OCI-LY3 (cell line): ENCODE measurements at regions not wholly inside any gene's neighbourhood (a gene's known extent, or its start where the extent isn't known, plus 50 kb on each side); places are given as distances from the start of the nearest gene placed in this dataset.

ENCODE experiments used
- H2AFZ ChIP-seq: fragments of 200-600, 300-600 bp; shearing (Covaris generic); 2 replicates; pipeline ENCODE4 v1.6.0; 2014; ENCODE audit warnings: antibody characterized with exemption, low read depth, low read length
- H3K27ac ChIP-seq: fragments of 200-600, 300-600 bp; sonication (generic); 2 replicates; pipeline ENCODE4 v1.5.1; 2014; ENCODE audit warnings: mild to moderate bottlenecking, low read length, moderate library complexity, mixed read lengths
- H3K27me3 ChIP-seq: fragments of 200-600, 300-600 bp; sonication (generic); 2 replicates; pipeline ENCODE4 v1.6.1; 2014; ENCODE audit warnings: low read depth, low read length, mixed read lengths
- H3K36me3 ChIP-seq: fragments of 200-600, 300-600 bp; sonication (generic); replicated peaks from 2 replicates; pipeline ENCODE3; 2014; ENCODE audit warnings: low read depth, low read length, mixed read lengths
- H3K4me1 ChIP-seq: fragments of 300-600, 200-600 bp; sonication (generic); 2 replicates; pipeline ENCODE4 v1.6.1; 2014; ENCODE audit warnings: low read length, mixed read lengths
- H3K4me2 ChIP-seq: fragments of 200-600, 300-600 bp; sonication (generic); 2 replicates; pipeline ENCODE4 v1.6.1; 2014; ENCODE audit warnings: low read length, mixed read lengths
- H3K4me3 ChIP-seq: fragments of 300-600, 200-600 bp; sonication (generic); 2 replicates; pipeline ENCODE4 v1.5.1; 2014; ENCODE audit warnings: antibody characterized with exemption, mild to moderate bottlenecking, low read length, moderate library complexity
- H3K79me2 ChIP-seq: fragments of 300-600, 200-600 bp; shearing (Covaris generic); 2 replicates; pipeline ENCODE4 v1.6.1; 2014; ENCODE audit warnings: mild to moderate bottlenecking, low read length, mixed read lengths
- H3K9ac ChIP-seq: fragments of 300-600, 200-600 bp; shearing (Covaris generic); 2 replicates; pipeline ENCODE4 v1.6.0; 2014; ENCODE audit warnings: mild to moderate bottlenecking, low read length, moderate library complexity
- H3K9me3 ChIP-seq: fragments of 200-600, 300-600 bp; shearing (Covaris generic); 2 replicates; pipeline ENCODE4 v1.6.1; 2014; ENCODE audit warnings: low read length, mixed read lengths; ENCODE audit not compliant: insufficient read depth
- H4K20me1 ChIP-seq: fragments of 200-600, 300-600 bp; sonication (generic); 2 replicates; pipeline ENCODE4 v1.6.1; 2016; ENCODE audit warnings: low read length, mixed read lengths; ENCODE audit not compliant: insufficient read depth
- CTCF ChIP-seq: fragments of 200-600, 300-600 bp; sonication (generic); IDR thresholded peaks from 2 replicates; pipeline ENCODE4 v1.5.1; 2014; ENCODE audit warnings: antibody characterized with exemption, low read length, low read depth
- EZH2phosphoT487 ChIP-seq: fragments of 200-600 bp; shearing (Covaris generic); IDR thresholded peaks from 2 replicates; pipeline ENCODE4 v1.6.1; 2018; ENCODE audit warnings: antibody characterized with exemption, mixed run types, low read depth

GRCh38 chr2:49241501-49241900 lies 87.2 kb upstream of the FSHR start:
- Histone ChIP-seq H3K4me3 (no peak overlapping the region), H3K27ac (no peak overlapping the region), H2AFZ (no peak overlapping the region), H3K9ac (no peak overlapping the region), H3K36me3 (no peaks in the 10 kb centered on the region), H3K4me2 (no peak overlapping the region), H3K27me3 (no peaks in the 10 kb centered on the region), H3K79me2 (no peaks in the 10 kb centered on the region), H3K9me3 (no peaks in the 10 kb centered on the region), H3K4me1 (no peaks in the 10 kb centered on the region), H4K20me1 (no peaks in the 10 kb centered on the region)
- no peak for TF ChIP-seq CTCF

- Histone ChIP-seq H3K9ac (no peak overlapping the region), H3K4me1 (no peaks in the 10 kb centered on the region), H3K27me3 (no peaks in the 10 kb centered on the region), H4K20me1 (no peaks in the 10 kb centered on the region), H3K36me3 (no peaks in the 10 kb centered on the region), H2AFZ (no peak overlapping the region), H3K27ac (no peak overlapping the region), H3K9me3 (no peaks in the 10 kb centered on the region), H3K4me3 (no peak overlapping the region), H3K79me2 (no peaks in the 10 kb centered on the region), H3K4me2 (no peak overlapping the region)
- TF ChIP-seq CTCF: no peak
- TF ChIP-seq EZH2phosphoT487: no peak
Observed at GRCh38 chr2:49240608-49241007, 86.3 kb upstream of the FSHR start.

- H3K9me3 ChIP-seq: no peaks in the 10 kb centered on the region
- TF ChIP-seq EZH2phosphoT487 (no peak), CTCF (no peak)
- no peak overlapping the region for H2AFZ ChIP-seq
- H3K27me3 ChIP-seq: no peaks in the 10 kb centered on the region
- no peak overlapping the region for H3K27ac ChIP-seq
- no peaks in the 10 kb centered on the region for H3K4me1 ChIP-seq
- H3K4me3 ChIP-seq: no peak overlapping the region
- H3K9ac ChIP-seq: no peak overlapping the region
- H3K4me2 ChIP-seq: no peak overlapping the region
- H3K36me3 ChIP-seq: no peaks in the 10 kb centered on the region
- no peaks in the 10 kb centered on the region for H4K20me1 ChIP-seq
- H3K79me2 ChIP-seq: no peaks in the 10 kb centered on the region
Observed at GRCh38 chr2:49238604-49238960, 84.3 kb upstream of the FSHR start.

GRCh38 chr2:49237867-49238603 lies 83.7 kb upstream of the FSHR start:
- Histone ChIP-seq H3K27me3 (no peaks in the 10 kb centered on the region), H3K4me3 (no peak overlapping the region), H4K20me1 (no peaks in the 10 kb centered on the region), H3K9me3 (no peaks in the 10 kb centered on the region), H3K9ac (no peak overlapping the region), H2AFZ (no peak overlapping the region), H3K27ac (no peak overlapping the region), H3K4me2 (no peak overlapping the region), H3K4me1 (no peaks in the 10 kb centered on the region), H3K79me2 (no peaks in the 10 kb centered on the region), H3K36me3 (no peaks in the 10 kb centered on the region)
- no peak for TF ChIP-seq CTCF
- TF ChIP-seq EZH2phosphoT487: no peak
